ENCODE measurements at regions not wholly inside any gene's neighbourhood (a gene's known extent, or its start where the extent isn't known, plus 50 kb on each side); places are given as distances from the start of the nearest gene placed in this dataset.

DNA sequence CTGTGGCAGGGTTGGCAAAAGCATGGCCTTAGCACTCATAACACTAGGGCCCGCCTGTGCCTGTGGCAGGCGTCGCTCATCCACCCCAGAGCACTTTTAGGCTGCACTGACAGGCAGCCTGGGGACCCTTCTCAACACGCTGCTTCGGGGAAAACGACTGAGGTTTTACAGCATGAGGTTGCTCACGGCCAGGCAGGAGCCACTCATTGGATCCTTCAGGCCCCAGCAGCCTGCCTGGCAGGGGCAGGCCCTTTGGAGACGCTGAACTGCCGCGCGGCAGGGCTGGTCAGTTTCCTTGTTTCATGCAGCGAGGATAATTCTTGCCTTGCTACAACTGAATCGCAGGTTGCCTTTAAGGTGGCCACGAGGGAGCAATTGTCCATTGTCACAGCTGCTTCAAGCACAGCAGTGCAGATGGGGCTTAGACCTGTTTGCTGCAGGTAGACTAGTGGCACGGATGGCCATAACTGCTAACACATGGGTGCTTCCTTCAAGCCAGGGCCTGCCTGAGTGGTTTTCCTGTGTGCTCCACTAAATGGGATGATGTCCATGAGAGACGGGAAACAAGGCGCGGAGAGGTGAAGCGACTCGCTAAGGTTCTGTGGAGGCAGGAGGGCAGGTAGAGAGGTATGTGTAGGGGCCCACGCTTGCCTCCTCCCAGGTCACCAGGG, 49.9 kb upstream of the HS6ST1 start:
- DNase-seq: no peak

DNA sequence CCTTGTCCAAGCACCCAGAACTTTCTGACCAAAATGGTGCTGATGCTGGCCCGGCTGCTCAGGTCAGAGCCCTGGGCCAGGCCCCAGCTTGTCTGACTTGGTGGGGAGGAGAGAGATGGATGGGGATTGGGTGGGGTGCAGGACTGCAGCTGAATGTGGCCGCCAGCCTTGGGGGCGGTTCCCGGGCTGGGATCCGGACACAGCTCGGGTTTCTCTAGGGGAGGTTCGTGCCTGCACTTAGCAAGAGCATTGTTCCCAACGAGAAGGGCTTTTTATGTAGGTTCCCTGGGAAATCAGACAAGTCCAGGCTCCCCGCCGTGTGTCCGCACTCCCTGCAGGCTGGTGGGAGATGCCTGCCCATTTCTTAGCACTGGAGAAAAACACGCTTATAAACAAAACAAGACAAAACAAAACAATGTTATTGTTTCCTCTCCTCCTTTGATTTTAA, 50.5 kb upstream of the HS6ST1 start:
- peak; percentile 74 for DNase-seq

DNA sequence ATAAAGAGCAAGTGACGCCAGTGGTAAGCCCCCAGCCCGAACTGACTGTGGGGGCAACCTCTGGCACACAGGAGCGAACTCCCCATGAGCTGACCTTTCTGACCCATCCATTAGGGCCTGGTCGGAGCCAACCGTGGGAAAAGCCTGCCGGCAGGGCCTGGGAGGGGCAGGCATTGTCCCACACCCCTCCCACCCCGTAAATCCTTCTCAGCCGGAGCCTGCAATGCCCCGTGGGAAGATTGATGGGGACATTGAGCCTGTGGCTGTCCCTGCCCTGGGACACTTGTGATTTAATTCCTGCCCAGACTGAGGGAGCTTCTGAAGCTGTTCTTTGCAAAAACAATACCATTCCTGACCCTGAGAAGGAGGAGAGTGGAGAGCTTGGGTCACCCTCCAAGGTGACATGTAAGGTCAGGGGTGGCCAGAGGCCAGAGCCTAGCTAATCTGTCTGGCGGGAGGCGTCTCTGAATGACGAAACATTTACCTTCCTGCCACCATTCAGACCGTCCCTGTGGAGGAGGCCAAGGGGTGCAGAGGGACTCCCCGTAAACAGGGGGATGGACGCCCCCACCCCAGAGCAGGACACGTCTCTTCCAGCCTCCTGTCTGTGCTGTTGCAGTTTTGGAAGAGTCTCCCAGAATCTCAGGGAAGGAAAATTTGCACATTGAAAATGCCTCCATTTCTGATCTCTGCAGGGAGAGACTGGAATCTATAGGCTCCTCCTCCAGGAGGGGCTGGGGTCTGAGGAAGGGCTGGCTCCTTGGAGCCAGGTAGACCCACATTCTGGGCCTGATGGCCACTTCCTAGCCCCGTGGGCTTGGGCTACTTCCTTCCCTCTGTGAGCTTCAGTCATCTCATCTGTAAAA, 51.2 kb upstream of the HS6ST1 start:
- DNase-seq: no peak

DNA sequence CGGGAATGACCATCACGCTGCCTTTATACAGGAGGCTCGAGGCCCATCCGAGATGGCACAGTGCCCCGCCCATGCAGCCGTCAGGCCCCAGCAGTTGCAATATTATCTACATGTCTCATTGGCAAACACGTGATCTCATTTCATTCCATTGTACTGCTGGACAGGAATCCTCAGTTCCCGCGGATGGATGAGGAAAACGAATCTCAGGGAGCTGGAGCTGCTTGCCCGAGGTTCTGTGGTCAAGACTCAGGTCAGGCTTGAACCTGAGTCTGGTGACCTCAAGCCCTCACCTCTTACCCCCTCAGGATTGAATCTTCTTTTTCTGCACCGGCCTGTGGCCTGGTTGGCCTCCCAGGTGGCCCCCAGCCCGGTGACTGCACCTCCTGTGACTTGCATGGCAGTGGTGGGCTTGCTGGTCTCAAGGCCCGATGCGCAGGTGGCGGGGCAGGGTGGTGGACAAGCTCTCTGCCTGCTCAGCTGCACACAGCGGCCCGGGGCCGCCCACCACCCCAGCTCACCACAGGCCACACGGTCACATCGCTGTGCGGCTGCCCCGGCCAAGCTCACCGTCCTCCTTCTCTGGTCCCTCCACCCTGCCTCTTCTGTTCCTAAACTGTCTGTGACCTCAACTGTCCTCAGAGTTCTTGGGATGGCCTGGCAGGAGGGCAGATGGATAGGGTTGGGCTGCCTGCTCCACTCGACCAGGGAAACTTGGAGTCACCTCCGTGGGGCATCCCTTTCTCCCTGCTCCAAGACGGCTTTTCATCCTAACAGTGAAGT, 52.0 kb upstream of the HS6ST1 start:
- DNase-seq: no peak

DNA sequence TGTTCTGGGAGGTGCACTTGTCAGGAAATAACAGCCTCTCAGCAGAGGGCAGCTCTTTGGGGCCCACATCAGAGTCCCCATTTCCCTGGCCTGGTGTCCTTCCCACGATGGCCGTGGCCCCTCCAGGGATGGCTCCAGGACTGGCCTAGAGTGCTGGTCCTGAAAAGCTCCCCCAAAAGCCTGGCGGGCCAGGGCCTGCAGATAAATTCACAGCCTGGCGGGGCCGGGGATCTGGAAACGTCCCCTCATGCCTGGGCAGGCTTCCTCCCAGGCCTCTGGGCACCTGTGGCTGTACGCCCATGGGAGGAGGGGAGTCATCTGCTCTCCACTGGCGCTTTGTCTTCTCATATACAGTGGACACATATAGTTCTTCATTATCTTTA, 52.6 kb upstream of the HS6ST1 start:
- no peak for DNase-seq

DNA sequence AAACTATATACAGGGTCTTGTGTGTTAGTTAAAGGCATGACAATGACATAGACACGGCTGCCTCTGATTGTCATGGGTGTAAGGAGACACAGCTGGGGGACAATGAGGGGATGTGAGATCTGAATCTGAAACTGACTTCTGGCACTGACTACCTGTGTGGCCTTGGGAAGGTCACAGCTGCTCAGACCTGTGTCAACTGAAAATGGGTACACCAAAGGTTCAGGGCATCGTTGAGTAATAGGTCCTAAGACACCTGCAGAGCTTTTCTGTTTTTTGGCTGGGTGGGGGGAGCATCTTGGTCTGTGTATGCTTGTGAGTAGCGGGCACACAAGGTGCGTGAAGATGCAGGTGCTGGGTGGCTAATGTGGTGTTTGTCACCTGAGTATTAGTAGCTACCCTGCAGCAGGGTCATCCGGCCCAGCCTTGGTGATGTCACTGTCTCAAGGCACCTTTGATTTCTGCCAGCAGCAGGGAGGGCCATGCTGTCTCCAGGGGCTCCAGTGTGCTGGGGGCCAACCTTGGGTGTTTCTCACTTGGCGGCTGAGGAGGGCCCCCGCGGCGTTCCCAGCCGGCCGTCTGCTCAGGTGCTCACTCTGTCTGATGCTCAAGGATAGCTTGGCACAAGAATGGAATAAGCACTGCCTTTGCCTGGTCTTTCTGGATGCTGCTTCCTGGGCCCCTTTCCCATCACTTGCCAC, 53.1 kb upstream of the HS6ST1 start:
- DNase-seq: no peak

DNA sequence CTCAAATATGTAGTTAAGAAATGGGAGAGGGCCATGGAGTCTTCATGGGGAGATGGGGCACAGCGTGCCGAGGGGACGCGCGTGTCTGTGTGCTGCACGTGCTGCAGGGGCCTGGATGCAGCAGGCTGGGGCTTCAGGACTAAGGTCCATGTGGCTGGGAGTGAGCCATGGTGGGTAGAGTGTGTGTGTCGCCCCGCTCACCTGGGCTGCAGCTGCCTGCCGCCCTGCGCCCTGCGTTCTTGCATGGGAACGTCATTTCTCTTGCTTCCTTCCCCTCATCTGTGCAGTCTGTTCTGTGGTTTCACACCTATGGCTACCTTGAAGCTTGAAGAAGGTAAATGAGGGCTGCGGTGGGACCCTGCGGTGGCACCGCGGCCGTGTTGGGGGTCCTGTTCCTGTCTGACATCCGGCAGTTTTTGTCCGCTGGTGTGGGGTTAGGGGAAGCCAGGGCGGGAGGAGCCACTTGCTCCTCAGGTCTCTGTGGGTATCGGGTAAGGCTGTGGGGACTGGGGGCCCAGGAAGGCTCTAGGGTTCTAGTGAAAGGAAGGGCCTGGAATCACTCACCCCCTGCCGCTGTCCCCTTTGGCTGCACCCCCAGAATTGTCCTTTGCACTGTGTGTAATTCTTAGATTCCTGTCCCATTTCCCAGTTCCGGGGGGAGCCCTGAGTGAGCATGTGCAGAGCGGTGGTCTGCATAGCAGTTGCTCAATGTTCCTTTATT, 54.1 kb upstream of the HS6ST1 start:
- no peak for DNase-seq

DNA sequence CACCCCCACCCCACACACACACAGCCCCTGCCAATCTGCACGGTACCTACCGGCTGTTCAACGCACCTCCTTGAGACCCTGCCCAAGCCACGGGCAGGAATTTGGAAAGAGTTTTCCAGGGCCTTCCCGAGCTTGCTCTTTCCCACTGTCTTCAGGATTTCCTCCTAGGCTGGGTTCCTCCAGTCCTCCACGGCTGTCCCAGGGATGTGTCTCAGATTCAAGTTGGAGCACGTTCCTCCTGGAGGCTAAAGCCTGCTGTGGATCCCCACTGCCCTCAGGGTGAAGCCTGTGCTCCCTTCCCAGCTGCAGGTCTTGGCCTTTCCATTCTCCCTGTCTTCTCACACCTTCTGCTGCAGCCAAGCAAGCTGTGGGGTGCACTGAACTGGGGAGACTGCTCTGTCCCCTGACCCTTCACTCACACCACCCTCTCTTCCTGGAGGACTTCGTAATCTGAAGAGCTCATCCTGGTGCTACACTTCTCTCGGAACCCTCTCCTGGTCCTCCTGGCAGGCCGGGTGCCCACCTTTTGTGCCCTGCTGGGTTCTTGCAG, 54.9 kb upstream of the HS6ST1 start:
- DNase-seq: no peak

DNA sequence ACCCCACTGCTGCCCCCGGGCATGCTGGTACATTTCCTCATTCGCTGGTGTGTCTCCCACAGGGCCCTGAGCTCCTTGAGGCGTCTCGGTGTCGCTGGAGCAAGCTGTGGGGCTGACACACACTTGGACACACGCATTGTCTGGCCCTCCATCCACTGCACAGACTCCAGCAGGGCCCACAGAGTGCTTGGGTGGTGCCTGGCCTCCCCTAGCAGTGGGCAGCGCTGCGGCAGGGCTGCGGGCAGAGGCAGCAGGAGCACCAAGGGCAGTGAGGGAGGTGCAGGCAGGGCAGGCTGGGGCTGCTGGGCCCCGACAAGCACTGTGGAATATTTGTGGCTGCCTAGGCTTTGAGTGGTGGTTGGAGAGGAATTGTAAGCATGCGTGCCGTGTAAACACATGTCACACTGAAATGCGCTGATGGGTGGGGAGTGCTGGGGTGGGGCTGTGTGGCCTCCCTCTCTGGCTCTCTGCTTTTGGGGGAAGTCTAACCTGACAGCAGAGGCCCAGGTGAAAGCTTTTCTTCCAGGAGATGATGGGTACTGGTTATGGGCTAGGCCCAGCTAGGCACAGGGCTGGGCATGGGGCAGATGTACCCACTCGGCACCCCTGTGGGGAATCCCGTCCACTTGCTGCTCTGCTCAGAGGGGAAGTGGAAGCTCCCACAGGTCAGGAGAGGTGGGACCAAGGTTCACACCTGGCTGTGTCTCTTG, 55.5 kb upstream of the HS6ST1 start:
- DNase-seq: peak; percentile 69

DNA sequence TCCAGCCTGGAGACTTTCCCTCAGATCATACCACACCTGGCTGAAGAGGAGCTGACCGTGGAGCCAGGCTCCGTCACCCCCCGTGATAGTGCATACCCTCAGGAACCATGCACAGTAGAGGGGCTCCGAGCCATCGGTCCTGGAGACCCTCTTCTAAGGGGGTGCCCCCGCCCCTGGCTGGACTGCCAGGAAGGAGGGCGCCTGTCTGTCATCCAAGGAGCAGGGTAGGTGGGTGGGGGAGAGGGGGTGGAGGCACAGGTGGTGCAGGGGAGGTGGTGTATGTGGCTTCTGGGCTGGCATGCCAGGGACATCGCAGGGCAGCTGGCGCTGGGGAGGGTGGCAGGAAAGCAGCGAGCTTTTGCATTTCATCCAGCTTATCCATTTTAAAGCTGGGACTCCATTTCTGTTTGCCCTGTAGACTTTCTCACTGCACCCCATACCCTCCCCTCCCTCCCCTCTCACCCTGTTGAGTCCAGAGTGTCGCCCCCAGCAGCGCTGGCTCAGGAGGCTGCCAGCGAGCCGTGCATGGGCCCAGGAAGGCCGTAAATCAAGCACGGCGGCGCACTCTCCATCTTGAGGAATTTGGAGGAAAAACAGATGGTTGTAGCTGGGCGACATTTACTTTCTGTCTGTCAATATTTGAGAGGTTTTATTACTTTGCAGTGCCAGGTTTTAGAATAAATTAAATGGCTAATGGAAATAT, 56.2 kb upstream of the HS6ST1 start:
- peak; percentile 49 for DNase-seq

DNA sequence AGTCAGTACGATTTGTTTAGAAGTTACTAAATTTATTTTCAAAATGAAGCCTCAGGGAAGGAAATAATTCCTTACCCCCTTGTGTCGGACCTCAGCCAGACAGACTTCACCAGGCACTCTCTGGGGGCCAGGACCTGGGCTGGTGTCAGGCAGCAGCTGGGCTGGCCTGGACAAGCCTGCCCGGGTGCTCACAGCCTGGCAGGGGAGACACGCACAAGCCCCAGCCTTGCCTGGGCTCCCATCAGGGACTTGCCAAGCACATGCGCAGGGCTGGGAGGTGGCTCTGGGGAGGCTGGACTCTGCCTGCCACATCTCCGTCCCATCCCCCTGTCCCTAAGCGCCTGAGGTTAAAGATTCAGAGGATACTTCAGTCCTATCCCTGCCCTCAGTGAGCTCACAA, 56.8 kb upstream of the HS6ST1 start:
- DNase-seq: peak; percentile 48

DNA sequence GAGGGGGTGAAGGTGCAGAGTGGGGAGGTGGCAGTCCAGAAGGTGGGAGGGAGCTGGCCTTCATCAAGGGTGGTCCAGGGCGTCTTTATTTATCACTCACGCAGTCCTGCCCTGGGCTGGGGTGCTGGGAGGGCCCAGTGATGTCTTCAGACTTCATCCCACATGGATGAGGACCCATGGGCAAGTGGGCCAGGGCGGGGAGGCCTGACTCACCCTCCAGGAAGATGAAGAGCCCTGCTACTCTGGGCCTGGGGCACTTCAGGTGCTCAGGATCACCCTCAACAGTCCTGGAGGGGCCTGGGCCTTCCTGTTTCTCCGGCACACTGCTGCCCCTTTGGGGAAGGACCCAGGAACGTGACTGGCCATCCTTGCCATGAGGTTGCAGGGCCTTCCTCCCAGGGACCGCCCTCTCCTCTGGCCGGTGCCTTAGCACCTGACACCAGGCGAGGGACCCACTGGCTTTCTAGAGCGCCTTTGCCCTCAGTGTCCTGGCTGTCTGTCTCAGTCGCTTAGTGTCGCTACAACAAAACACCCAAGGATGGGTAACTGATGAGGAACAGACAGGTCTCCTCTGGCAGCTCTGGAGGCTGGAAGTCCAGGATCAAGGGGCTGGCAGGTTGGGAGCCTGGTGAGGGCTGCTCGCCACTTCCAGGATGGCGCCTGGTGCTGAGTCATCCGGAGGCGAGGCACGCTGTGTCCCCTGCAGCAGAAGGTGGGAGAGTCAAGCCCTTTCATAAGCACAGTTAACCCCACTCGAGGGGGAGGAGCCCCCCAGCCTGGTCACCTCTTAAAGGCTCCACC, 57.8 kb upstream of the HS6ST1 start:
- no peak for DNase-seq

DNA sequence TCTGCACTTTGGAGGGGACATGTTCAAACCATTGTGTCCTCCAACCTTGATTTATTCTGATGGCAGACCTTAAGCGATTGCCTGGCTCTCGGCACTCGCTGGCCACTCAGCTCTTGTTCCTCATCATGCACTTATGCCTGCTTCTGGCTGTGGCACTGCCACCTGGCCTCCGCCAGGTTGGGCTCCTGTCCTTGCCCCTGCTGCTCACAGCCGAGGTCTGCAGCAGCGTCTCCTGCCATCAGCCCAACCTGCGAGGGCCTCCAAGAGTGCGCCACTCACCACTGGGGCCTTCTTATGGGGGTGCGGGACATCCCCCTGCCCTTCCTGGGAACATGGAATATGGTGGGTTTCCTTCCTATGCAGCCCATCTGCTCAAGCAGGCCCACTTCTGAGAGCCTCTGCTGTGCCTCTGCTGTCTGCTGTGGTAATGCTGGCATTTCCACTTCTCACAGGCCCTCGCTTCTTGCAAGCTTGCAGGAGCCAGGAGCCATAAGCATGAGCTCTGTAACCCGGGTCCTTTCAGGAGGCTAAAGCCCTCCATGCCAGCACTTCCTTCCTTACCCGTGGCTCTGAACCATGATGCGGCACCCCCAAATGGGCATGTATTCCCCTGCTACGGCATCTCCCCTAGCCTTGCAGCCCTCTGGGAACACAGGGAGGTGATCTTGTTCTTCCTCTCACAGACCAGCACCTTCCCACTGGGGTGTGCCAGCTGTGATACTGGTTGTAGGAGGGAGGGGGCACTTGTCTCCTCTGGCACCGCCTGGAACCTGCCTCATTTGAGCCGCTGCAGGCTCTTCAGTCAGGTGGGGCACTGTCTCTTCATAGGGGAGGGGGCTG, 58.6 kb upstream of the HS6ST1 start:
- no peak for DNase-seq

DNA sequence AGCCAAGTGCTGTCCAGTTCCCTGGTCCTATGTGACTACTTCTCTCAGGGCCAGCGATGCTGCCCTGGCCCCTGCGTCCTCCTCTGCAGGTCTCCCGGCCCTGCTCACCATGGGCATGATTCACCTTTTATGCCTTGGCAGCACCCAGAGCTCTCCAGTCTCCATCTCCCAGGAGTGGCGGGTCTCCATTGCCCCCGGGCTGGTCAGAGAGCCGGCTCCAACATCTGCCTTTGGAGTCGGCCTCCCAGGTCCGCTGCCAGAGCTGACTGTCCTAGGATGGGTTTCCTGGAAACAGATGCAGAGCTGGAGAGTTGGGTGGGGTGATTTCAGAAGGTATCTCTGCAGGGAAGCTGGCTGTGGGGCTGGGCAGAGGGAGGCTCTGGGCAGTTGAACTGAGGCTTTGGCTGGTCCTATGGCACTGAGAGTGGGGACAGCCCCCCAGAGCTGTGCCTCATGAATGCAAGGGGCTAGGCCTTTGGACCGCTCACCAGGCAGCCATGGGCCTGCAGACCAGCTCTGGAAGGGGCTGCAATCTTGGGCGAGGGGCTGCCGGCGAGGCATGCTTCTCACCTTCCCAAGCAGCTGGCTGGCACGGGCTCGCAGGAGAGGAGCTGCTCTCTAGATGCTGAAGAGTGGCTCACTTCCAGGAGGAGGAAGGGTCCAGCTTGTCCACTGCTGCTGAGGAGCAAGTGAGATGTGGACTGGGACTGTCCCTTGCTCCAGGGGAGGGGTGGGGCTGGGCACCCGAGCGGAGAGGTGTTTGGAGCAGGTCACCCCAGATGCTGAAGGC, 59.8 kb upstream of the HS6ST1 start:
- DNase-seq: no peak

DNA sequence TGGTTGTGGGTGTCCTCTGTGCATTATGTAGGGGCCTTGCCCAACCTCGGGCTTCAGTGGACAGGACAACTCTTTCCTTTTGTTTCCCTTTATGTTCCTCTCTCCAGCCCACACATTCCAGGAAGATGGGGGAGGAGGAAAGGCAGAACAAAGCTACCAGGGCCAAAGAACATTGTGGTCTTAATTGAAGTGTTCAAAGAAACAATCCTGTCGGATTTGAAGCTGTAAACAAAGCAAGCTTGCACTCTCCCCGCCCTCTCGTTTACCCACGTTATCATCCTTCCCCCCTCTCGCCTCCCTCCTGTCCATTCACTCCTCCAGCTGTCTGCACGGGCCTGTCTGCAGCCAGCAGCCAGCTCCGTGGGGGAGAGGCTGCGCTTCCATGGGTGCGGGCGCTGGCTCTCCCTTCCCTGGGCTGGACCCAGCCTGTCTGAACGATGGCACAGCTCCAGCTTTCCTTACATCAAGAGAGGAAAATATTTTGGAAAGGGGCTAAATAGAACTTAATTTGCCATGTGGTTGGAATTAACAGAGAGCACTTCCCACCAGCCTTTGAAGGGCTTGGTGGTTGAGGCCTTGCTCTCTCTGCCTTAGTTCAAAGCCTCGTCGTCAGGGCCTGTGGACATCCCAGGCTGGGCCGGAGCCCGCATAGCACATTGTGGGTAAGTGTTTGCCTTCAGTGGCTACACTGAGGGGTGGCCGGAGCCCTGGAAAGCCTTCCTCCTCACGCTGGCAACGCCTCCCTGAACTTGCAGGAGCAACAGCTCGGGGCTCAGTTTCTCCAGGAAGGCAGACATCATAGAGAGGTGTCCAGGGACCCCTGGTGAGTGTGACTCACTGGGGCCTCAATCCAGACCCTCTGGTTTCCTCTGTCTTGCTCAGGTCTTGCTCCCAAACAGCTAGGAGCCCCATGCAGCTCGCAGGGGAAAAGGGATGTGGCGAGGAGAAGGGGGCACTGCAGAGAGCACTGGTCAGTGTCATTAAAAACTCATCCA, 60.6 kb upstream of the HS6ST1 start:
- DNase-seq: peak; percentile 85

All from tongue (tissue), 1 donor.